Adipocyte (in vitro differentiated cells): ENCODE measurements at regions not wholly inside any gene's neighbourhood (a gene's known extent, or its start where the extent isn't known, plus 50 kb on each side); places are given as distances from the start of the nearest gene placed in this dataset.
A peak's percentile ranks its signal among the peaks of the same experiment; 100 is the strongest.
"Not testable (repeated sequence)": the region's sequence is repeated elsewhere in the genome, so short reads cannot be mapped to it uniquely, and the experiment has no call there.

Source experiments
- DNase-seq: peaks from one replicate; pipeline ENCODE4 v3.0.0-alpha.2; 2015; ENCODE audit warnings: low read depth
- H3K27me3 ChIP-seq: replicated peaks from 2 replicates; pipeline ENCODE4 v1.7.0; 2013; ENCODE audit warnings: mild to moderate bottlenecking, low read length, moderate library complexity; ENCODE audit not compliant: control insufficient read depth, insufficient read depth
- H3K36me3 ChIP-seq: 2 replicates; pipeline ENCODE4 v1.7.0; 2013; ENCODE audit warnings: low read length, mild to moderate bottlenecking, moderate library complexity; ENCODE audit not compliant: control insufficient read depth, insufficient read depth, severe bottlenecking
- H3K4me1 ChIP-seq: 2 replicates; pipeline ENCODE4 v1.7.0; 2013; ENCODE audit warnings: mild to moderate bottlenecking, low read length, moderate library complexity; ENCODE audit not compliant: control insufficient read depth, insufficient read depth
- H3K4me3 ChIP-seq: 2 replicates; pipeline ENCODE4 v1.7.0; 2013; ENCODE audit warnings: mild to moderate bottlenecking, low read length, moderate library complexity
- H3K9ac ChIP-seq: 2 replicates; pipeline ENCODE4 v1.7.0; 2013; ENCODE audit warnings: mild to moderate bottlenecking, low read length, moderate library complexity
- H3K9me3 ChIP-seq: 2 replicates; pipeline ENCODE4 v1.7.0; 2013; ENCODE audit warnings: mild to moderate bottlenecking, low read length, moderate library complexity; ENCODE audit not compliant: control insufficient read depth

- Histone ChIP-seq H3K27me3 (no peaks in the 10 kb centered on the region), H3K9ac (no peak overlapping the region), H3K4me3 (no peak overlapping the region), H3K36me3 (no peaks in the 10 kb centered on the region), H3K9me3 (no peaks in the 10 kb centered on the region), H3K4me1 (peaks cover 8% of the 10 kb centered on the region)
- peak; percentile 21 for DNase-seq
Observed at GRCh38 chr18:67794521-67794920, 278.0 kb upstream of the DSEL start.

- H3K9ac ChIP-seq = no peak overlapping the region
- H3K36me3 ChIP-seq = no peaks in the 10 kb centered on the region
- H3K4me3 ChIP-seq = no peak overlapping the region
- H3K4me1 ChIP-seq = peaks cover 8% of the 10 kb centered on the region
- no peaks in the 10 kb centered on the region for H3K9me3 ChIP-seq
- DNase-seq = no peak
- no peaks in the 10 kb centered on the region for H3K27me3 ChIP-seq
Observed at GRCh38 chr18:67790527-67790926, 274.0 kb upstream of the DSEL start.

GRCh38 chr18:67789165-67789545 is 272.6 kb upstream of the DSEL start:
- Histone ChIP-seq H3K4me3 (no peak overlapping the region), H3K36me3 (no peaks in the 10 kb centered on the region)

GRCh38 chr18:67788310-67789164 is 272.0 kb upstream of the DSEL start:
- Histone ChIP-seq H3K9ac (no peak overlapping the region), H3K4me1 (peaks cover 5% of the 10 kb centered on the region), H3K27me3 (no peaks in the 10 kb centered on the region), H3K36me3 (no peaks in the 10 kb centered on the region), H3K4me3 (no peak overlapping the region), H3K9me3 (no peaks in the 10 kb centered on the region)
- no peak for DNase-seq

More at GRCh38 chr18:67789165-67789545, 272.6 kb upstream of the DSEL start:
- Histone ChIP-seq H3K9ac (no peak overlapping the region), H3K27me3 (no peaks in the 10 kb centered on the region), H3K4me1 (peaks cover 2% of the 10 kb centered on the region), H3K9me3 (no peaks in the 10 kb centered on the region)
- no peak for DNase-seq

GRCh38 chr18:67783196-67783946 is 266.9 kb upstream of the DSEL start:
- Histone ChIP-seq H3K4me3 (no peak overlapping the region), H3K9ac (peak overlapping the region; percentile 33), H3K27me3 (no peaks in the 10 kb centered on the region), H3K9me3 (no peaks in the 10 kb centered on the region), H3K4me1 (peaks cover 14% of the 10 kb centered on the region), H3K36me3 (no peaks in the 10 kb centered on the region)
- DNase-seq = peak; percentile 81

- no peak overlapping the region for H3K9ac ChIP-seq
- no peak overlapping the region for H3K4me3 ChIP-seq
- H3K27me3 ChIP-seq = no peaks in the 10 kb centered on the region
- no peak for DNase-seq
- no peaks in the 10 kb centered on the region for H3K9me3 ChIP-seq
- no peaks in the 10 kb centered on the region for H3K36me3 ChIP-seq
- H3K4me1 ChIP-seq = peaks cover 4% of the 10 kb centered on the region
Observed at GRCh38 chr18:67778016-67778415, 261.5 kb upstream of the DSEL start.

GRCh38 chr18:67776929-67777328 is 260.4 kb upstream of the DSEL start:
- H3K27me3 ChIP-seq = no peaks in the 10 kb centered on the region
- H3K36me3 ChIP-seq = no peaks in the 10 kb centered on the region
- DNase-seq = peak; percentile 29
- no peaks in the 10 kb centered on the region for H3K4me1 ChIP-seq
- H3K9ac ChIP-seq = no peak overlapping the region
- H3K9me3 ChIP-seq = no peaks in the 10 kb centered on the region
- H3K4me3 ChIP-seq = no peak overlapping the region

GRCh38 chr18:67771271-67771670 is 254.8 kb upstream of the DSEL start:
- peak; percentile 42 for DNase-seq
- Histone ChIP-seq H3K27me3 (no peaks in the 10 kb centered on the region), H3K4me3 (no peak overlapping the region), H3K9me3 (no peaks in the 10 kb centered on the region), H3K9ac (no peak overlapping the region), H3K36me3 (no peaks in the 10 kb centered on the region), H3K4me1 (peaks cover 5% of the 10 kb centered on the region)

- no peak for DNase-seq
- Histone ChIP-seq H3K9me3 (no peaks in the 10 kb centered on the region), H3K27me3 (no peaks in the 10 kb centered on the region), H3K4me1 (peaks cover 5% of the 10 kb centered on the region), H3K4me3 (no peak overlapping the region), H3K36me3 (no peaks in the 10 kb centered on the region), H3K9ac (no peak overlapping the region)
Observed at GRCh38 chr18:67770520-67770919, 254.0 kb upstream of the DSEL start.

- Histone ChIP-seq H3K4me3 (no peak overlapping the region), H3K27me3 (no peaks in the 10 kb centered on the region), H3K36me3 (no peaks in the 10 kb centered on the region), H3K4me1 (peaks cover 5% of the 10 kb centered on the region), H3K9ac (no peak overlapping the region), H3K9me3 (no peaks in the 10 kb centered on the region)
- DNase-seq = peak; percentile 57
Observed at GRCh38 chr18:67766930-67767329, 250.4 kb upstream of the DSEL start.

- not testable (repeated sequence) for H3K9me3 ChIP-seq, H3K9ac ChIP-seq, H3K36me3 ChIP-seq, DNase-seq, H3K27me3 ChIP-seq, H3K4me3 ChIP-seq, H3K4me1 ChIP-seq
Observed at GRCh38 chr18:67752211-67752610, 235.7 kb upstream of the DSEL start.
